ENCODE measurements at regions not wholly inside any gene's neighbourhood (a gene's known extent, or its start where the extent isn't known, plus 50 kb on each side); places are given as distances from the start of the nearest gene placed in this dataset.

- TF ChIP-seq CTCF (IDR thresholded peaks at IDR 0.05; ENCODE audit: low read depth, low read length) = no peak
- TF ChIP-seq POLR2A (IDR thresholded peaks at IDR 0.05; ENCODE audit: extremely low read depth, insufficient read length) = no peak
- no peak for TF ChIP-seq MAX (IDR thresholded peaks at IDR 0.05; ENCODE audit: low read depth, low read length)
Observed at GRCh38 chr22:22046370-22046769, 63.8 kb upstream of the TOP3B start.
